Superior temporal gyrus (tissue), 1 donor: ENCODE measurements at regions not wholly inside any gene's neighbourhood (a gene's known extent, or its start where the extent isn't known, plus 50 kb on each side); places are given as distances from the start of the nearest gene placed in this dataset.
"Not testable (repeated sequence)": the region's sequence is repeated elsewhere in the genome, so short reads cannot be mapped to it uniquely, and the experiment has no call there.

Source experiments
- DNase-seq: peaks from one replicate; pipeline ENCODE4 v3.0.0-alpha.2; 2016; ENCODE audit errors: extremely low spot score

GRCh38 chr1:178020968-178021640 is 51.2 kb upstream of the SEC16B start:
- no peak for DNase-seq

- DNase-seq: no peak
Measured at GRCh38 chr1:178021950-178022349, 52.1 kb upstream of the SEC16B start.

GRCh38 chr1:178023181-178023618 is 53.3 kb upstream of the SEC16B start:
- no peak for DNase-seq

GRCh38 chr1:178024504-178024903 is 54.6 kb upstream of the SEC16B start:
- DNase-seq: no peak

- DNase-seq: peak; percentile 62
Measured at GRCh38 chr1:178025613-178026356, 55.9 kb upstream of the SEC16B start.

- DNase-seq: no peak
Measured at GRCh38 chr1:178028841-178029481, 59.1 kb upstream of the SEC16B start.

GRCh38 chr1:178030467-178030866 is 60.6 kb upstream of the SEC16B start:
- no peak for DNase-seq

GRCh38 chr1:178031856-178032320 is 62.0 kb upstream of the RASAL2 start:
- peak; percentile 95 for DNase-seq

- DNase-seq: no peak
Measured at GRCh38 chr1:178033019-178033418, 60.9 kb upstream of the RASAL2 start.

GRCh38 chr1:178034676-178035075 is 59.2 kb upstream of the RASAL2 start:
- no peak for DNase-seq

GRCh38 chr1:178036090-178036489 is 57.8 kb upstream of the RASAL2 start:
- DNase-seq: no peak

GRCh38 chr1:178037510-178038253 is 56.2 kb upstream of the RASAL2 start:
- DNase-seq: peak; percentile 71

GRCh38 chr1:178038372-178038771 is 55.5 kb upstream of the RASAL2 start:
- no peak for DNase-seq

GRCh38 chr1:178039891-178040290 is 54.0 kb upstream of the RASAL2 start:
- DNase-seq: no peak

GRCh38 chr1:178043940-178044339 is 50.0 kb upstream of the RASAL2 start:
- DNase-seq: not testable (repeated sequence)
